GM13977 (cell line): ENCODE measurements at regions not wholly inside any gene's neighbourhood (a gene's known extent, or its start where the extent isn't known, plus 50 kb on each side); places are given as distances from the start of the nearest gene placed in this dataset.

Source experiments
- DNase-seq: peaks from one replicate; pipeline ENCODE4 v3.0.0; 2012; ENCODE audit warnings: low spot score
- CTCF ChIP-seq: IDR thresholded peaks from 2 replicates; pipeline ENCODE4 v1.5.1; 2012; ENCODE audit warnings: mild to moderate bottlenecking, control low read depth; ENCODE audit not compliant: insufficient read depth; ENCODE audit errors: extremely low read depth, missing control alignments
- in situ Hi-C: fragments of 300-500 bp; cut with MboI; formaldehyde crosslinking; loops from one replicate; pipeline ENCODE4 v1.12.0; 2022; ENCODE audit warnings: low sequenced_read_pairs, low pct_unique_long_range_greater_than_20kb, mixed read lengths, inconsistent platforms; ENCODE audit not compliant: unreplicated experiment

- DNase-seq: no peak
- in situ Hi-C loops: no loop called here
- TF ChIP-seq CTCF: no peak
These were observed 1053.4 kb upstream of the RBFOX1 start for GRCh38 chr16:6279286-6279685.

DNA sequence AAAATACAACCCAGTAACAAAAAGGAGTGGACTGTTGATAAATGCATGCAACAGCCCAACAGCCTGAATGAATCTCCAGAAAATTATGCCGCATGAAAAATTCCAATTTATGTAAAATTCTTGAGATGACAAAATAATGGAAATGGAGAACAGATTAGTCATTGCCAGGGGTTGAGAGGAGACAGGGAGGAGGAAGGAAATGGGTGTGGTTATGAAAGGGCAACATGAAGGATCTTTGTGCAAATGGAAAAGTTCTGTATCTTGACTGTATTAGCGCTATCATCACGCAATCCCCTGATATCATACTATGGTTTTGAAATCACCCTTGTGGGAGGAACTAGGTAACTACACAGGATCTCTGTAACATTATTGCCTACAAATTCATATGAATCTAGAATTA is 1058.3 kb upstream of the RBFOX1 start:
- no peak for TF ChIP-seq CTCF
- in situ Hi-C loops: no loop called here
- no peak for DNase-seq

DNA sequence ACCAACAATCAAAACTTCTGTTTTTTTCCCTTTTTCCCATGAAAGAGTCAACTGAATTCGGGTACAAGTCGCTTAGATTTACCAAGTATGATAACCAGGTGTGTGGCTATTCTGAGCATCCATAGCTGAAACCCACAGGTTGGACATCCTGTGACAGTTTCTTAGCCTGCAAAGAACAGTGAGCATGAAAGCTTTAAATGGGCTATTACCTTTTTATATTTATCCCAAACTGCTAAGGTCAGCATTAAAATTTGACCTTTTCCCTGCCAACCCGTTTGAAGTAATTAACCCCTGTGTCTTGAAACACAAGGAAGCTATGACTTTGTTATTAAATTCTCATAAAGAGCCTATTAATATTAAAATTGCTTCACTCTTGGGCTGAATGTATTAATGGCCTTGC is 1065.0 kb upstream of the RBFOX1 start:
- in situ Hi-C loops: no loop called here
- no peak for TF ChIP-seq CTCF
- no peak for DNase-seq

DNA sequence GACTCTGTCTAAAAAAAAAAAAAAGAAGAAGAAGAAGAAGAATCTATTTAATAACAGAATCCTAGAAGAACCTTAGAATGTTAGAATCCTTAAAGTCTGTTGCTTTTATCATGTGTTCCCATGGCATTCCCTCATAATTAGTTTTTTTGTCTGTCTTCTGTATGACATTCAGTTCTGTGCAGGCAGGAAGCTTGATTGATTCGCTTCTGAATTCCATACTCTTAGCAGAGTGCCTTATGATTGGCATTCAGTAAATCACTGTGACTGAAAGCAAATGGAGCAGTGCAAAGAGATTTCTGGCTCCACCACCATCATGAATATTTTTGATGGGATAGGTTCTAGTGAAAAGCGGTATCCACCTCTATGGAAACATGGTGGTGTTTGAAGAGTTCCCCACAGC is 1065.9 kb upstream of the RBFOX1 start:
- in situ Hi-C loops: no loop called here
- no peak for TF ChIP-seq CTCF
- no peak for DNase-seq

- in situ Hi-C loops: no loop called here
- TF ChIP-seq CTCF: no peak
- DNase-seq: no peak
These were observed 1066.7 kb upstream of the RBFOX1 start for GRCh38 chr16:6265968-6266367.

DNA sequence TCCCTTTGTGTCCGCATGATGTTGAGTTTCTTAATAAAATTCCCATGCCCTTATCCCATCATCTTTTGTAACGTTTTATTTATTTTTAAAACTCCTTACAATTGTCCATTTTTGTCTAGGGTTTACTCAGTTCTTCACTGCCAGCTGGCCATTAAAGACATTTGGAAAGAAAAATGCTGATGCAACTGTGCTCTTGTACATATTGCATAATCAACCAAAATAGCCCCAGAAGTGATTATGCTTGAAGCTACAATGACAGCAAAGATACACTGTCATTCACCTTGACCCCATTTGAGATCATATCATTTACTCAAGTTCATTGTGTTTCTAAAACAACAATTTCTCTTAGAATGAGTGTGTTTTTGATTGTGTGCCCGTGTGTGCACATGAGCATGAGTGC is 1074.6 kb upstream of the RBFOX1 start:
- in situ Hi-C loops: no loop called here
- DNase-seq: no peak
- TF ChIP-seq CTCF: no peak

DNA sequence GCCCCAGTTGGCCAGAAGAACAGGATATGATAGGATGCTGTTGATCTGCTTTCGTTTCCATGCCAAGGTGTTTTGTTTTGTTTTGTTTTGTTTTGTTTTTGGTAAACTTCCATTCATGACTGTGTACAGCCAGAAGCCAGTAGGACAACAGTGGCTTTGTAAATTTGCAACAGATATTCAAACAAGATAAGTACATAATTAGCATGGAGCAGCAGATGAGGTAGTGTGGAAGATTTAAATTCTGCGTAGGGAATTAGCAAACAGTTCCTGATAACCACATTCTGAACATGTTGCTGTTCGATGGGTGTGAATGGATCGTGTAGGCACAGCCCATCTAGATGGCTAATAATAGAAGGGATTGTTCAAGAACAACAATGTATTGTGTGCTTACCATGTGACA is 1080.1 kb upstream of the RBFOX1 start:
- DNase-seq: no peak
- TF ChIP-seq CTCF: no peak
- in situ Hi-C loops: no loop called here
